ENCODE measurements at regions not wholly inside any gene's neighbourhood (a gene's known extent, or its start where the extent isn't known, plus 50 kb on each side); places are given as distances from the start of the nearest gene placed in this dataset.

- TF ChIP-seq, protein P1, sequence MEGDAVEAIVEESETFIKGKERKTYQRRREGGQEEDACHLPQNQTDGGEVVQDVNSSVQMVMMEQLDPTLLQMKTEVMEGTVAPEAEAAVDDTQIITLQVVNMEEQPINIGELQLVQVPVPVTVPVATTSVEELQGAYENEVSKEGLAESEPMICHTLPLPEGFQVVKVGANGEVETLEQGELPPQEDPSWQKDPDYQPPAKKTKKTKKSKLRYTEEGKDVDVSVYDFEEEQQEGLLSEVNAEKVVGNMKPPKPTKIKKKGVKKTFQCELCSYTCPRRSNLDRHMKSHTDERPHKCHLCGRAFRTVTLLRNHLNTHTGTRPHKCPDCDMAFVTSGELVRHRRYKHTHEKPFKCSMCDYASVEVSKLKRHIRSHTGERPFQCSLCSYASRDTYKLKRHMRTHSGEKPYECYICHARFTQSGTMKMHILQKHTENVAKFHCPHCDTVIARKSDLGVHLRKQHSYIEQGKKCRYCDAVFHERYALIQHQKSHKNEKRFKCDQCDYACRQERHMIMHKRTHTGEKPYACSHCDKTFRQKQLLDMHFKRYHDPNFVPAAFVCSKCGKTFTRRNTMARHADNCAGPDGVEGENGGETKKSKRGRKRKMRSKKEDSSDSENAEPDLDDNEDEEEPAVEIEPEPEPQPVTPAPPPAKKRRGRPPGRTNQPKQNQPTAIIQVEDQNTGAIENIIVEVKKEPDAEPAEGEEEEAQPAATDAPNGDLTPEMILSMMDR (IDR thresholded peaks at IDR 0.05; ENCODE audit: low read depth, low read length): no peak
- TF ChIP-seq POLR2A (IDR thresholded peaks at IDR 0.05; ENCODE audit: extremely low read depth, insufficient read length): no peak
These were observed 67.3 kb upstream of the HOXC13 start for GRCh38 chr12:53871367-53871766.

All from NB4 (cell line).